ENCODE measurements at regions not wholly inside any gene's neighbourhood (a gene's known extent, or its start where the extent isn't known, plus 50 kb on each side); places are given as distances from the start of the nearest gene placed in this dataset.

DNA sequence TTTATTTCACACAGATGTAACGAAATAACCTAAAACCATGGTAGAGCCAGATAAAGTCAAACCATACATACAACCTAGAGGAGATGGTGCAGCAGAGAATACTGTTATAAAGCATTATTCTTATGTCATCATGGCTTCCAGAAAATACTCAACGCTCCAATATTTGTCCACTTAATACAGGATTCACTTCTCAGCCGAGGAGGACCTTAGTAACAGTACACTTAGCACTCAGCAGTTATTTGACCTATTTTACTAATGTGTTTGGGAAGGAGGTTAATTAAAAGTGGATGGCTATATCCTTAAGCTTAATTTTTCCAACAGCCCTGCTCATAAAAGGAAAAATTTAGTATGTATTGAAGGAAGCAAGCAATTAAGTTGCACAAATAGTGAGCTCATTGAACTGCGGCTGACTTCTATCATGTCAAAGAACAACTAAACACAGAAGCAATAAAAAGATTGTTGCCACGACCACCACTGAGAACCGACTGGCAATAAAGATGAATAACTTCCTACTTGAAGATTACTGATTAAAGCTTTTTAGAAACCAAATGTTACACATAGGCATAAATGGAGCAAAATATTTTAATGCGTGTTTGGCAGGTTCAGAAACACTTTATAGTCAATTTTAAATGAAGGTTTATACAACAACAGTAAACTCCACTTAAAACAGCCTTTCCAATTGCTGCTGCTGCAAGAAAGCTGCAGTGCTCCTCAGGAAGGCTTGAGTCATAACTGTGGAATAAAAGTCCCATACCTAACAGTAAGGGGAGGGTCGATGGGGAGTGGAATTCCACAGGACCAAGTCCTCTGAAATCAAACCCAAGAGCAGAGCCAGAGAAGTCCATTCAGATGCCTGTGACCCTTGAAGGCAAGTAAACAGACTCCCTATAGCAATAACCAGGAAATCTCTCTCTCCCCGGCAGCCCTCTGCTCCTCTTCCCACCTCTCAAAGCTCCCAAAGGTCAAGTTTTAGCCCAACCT lies 218.9 kb upstream of the CDKN3 start:
- H3K4me1 Mint-ChIP-seq: no peaks in the 10 kb centered on the region
- no peak for ATAC-seq
- ChIA-PET POLR2A (no interaction called here), CTCF (interaction anchor here (1.4 to 1.7 kb wide), 3 partner anchors 12 to 247 kb away, joined by 3 to 4 read pairs (median 3); no protein-coding TSS in a partner anchor)
- no peaks in the 10 kb centered on the region for H3K9me3 Mint-ChIP-seq (ENCODE audit: low read depth)
- H3K4me3 Mint-ChIP-seq: no peak overlapping the region
- no peaks in the 10 kb centered on the region for H3K36me3 Mint-ChIP-seq (ENCODE audit: low read depth)
- intact Hi-C loops (cut with DNase I, micrococcal nuclease): loop anchor here (5.0 kb wide), 2 partner anchors 169 to 1356 kb away; no protein-coding TSS in a partner anchor
- DNase-seq: no peak
- H3K27ac Mint-ChIP-seq: no peak overlapping the region
- H3K27me3 Mint-ChIP-seq: peaks cover 24% of the 10 kb centered on the region

DNA sequence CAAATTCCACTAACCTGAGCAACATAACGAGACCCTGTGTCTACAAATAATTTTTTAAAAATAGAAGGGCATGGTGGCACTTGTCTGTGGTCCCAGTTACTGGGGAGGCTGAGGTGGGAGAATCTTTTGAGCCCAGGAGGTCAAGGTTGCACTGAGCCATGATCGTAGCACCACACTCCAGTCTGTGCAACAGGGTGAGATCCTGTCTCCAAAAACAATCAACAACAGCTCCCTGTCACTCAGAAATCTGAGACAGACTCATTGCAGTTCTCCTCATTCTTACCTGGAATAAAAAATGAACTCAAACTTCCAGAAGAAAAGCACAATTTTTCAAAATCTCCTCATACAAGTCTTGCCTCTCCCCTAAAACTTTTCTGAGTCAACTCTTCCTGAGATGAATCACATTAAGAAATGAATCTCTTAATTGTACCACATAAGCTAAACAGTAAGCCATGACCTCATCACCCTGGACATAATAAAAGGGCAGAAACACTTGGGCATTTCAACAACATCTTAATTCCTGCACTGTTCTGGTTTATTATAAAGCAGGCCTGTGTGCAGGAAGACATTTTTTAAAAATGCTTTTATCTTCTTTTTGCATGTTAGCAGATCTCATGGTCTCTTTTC lies 214.3 kb upstream of the CDKN3 start:
- Mint-ChIP-seq H3K27ac (no peak overlapping the region), H3K4me1 (no peaks in the 10 kb centered on the region), H3K36me3 (ENCODE audit: low read depth) (no peaks in the 10 kb centered on the region), H3K9me3 (ENCODE audit: low read depth) (no peaks in the 10 kb centered on the region), H3K4me3 (no peak overlapping the region), H3K27me3 (peaks cover 14% of the 10 kb centered on the region)
- POLR2A ChIA-PET: no interaction called here
- CTCF ChIA-PET: interaction anchor here (1.7 kb wide), 1 partner anchor 166 kb away, joined by 4 read pairs; no protein-coding TSS in a partner anchor
- intact Hi-C loops (cut with DNase I, micrococcal nuclease): no loop called here
- no peak for DNase-seq
- peak; percentile 57 for ATAC-seq

DNA sequence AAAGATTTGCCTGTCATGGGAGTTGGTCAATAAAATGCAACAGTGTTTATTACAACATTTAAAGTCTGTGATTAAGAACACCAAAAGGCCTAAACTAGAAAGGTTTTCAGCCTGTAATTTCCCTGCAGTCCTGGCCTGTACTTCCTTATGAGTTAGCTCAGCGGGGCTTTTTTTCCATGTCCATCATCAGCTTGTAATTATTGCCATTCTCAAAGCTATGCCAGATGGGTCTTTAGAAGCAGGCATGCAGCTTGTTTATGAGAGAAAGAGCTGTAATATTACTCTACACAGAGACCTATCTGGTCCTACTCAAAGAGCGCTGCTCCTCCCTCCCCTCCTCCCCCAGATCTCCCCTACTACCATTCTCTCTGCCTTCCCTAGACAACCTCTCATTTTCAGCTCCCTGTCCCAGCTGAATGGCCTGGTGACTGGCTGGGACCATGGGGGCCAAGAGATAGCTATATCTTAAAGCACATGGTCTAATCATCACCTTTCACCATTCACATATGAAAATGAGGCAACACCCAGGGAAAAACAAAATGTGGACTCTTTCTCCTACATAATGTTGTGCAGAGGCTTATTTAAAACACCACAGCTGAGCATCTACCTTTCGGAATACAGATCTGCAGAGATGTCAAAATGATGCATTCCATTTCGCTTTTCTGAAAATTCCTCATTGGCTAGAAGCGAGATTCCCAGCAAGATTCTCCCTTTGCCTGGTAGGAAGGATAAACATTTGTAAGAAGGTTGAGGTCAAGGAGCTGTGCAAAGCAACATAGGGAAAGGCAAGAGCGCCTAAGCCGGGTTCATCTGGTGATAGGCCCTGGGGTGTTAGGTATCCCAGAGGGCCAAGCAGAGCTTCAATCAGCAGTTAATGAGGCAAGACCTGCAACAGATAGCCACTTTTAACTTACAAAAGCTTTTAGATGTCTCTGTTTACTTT lies 209.7 kb upstream of the CDKN3 start:
- Mint-ChIP-seq H3K9me3 (ENCODE audit: low read depth) (no peaks in the 10 kb centered on the region), H3K27me3 (peaks cover 4% of the 10 kb centered on the region), H3K27ac (no peak overlapping the region), H3K4me1 (peaks cover 3% of the 10 kb centered on the region), H3K36me3 (ENCODE audit: low read depth) (no peaks in the 10 kb centered on the region), H3K4me3 (no peak overlapping the region)
- intact Hi-C loops (cut with DNase I, micrococcal nuclease): no loop called here
- ATAC-seq: no peak
- ChIA-PET CTCF (interaction anchor here (2.1 to 3.2 kb wide), 2 partner anchors 11 to 16 kb away, joined by 7 to 12 read pairs; no protein-coding TSS in a partner anchor), POLR2A (no interaction called here)
- no peak for DNase-seq

DNA sequence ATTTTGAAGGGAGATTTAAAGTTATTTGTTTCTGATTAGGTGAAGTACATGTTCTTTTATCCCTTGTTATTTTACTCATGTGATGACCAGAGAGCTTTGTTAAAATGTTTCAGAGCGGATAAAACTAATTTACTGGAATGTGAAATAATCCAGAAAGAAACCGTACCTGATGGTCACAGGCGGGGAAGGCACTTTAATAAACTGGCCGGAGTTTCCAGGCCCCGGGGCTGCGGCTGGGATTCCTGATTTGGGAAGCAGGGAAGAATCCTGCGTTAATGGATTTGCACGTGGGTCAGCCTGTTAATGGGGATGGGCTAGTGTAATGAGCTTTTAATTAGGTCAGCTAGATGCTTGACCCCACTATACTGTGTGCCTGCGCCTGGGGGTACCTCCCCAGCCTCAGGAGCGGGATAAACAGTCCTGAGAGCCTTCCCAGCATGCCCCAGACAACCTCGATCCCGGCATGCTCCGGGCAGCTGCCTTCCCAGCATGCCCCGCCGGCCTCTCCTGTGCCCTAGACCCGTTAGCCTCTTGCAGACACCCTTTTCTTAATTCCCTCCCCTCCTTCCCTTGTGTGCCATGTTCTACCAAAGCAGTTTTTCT lies 208.6 kb upstream of the CDKN3 start:
- ChIA-PET POLR2A (no interaction called here), CTCF (interaction anchor here (1.6 to 3.2 kb wide), 2 partner anchors 12 to 160 kb away, joined by 4 to 12 read pairs; no protein-coding TSS in a partner anchor)
- no peaks in the 10 kb centered on the region for H3K9me3 Mint-ChIP-seq (ENCODE audit: low read depth)
- no peak overlapping the region for H3K4me3 Mint-ChIP-seq
- H3K27ac Mint-ChIP-seq: no peak overlapping the region
- peaks cover 3% of the 10 kb centered on the region for H3K4me1 Mint-ChIP-seq
- no peaks in the 10 kb centered on the region for H3K36me3 Mint-ChIP-seq (ENCODE audit: low read depth)
- H3K27me3 Mint-ChIP-seq: peaks cover 4% of the 10 kb centered on the region
- no peak for DNase-seq
- no peak for ATAC-seq
- intact Hi-C loops (cut with DNase I, micrococcal nuclease): no loop called here

DNA sequence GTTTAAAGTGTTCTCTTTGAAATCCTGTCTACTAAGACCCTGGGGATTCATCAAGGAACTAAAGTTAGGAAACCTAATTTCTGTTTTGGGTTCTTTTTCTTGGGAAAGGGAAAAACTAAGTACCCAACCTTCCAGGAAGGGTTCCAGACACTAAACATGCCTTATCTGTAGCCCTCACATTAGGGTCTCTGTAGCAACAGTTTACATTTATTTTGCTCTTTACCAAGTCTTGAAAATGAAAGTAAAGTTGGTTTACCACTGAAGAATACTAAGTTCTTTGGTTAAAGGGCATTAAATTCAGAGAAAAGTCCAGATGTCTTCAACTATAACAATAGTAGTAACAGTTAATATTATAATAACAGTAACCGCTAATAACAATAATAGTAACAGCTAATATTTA lies 207.5 kb upstream of the CDKN3 start:
- no peak overlapping the region for H3K27ac Mint-ChIP-seq
- peaks cover 3% of the 10 kb centered on the region for H3K4me1 Mint-ChIP-seq
- no peak overlapping the region for H3K4me3 Mint-ChIP-seq
- DNase-seq (no peak), ATAC-seq (no peak)
- no peaks in the 10 kb centered on the region for H3K36me3 Mint-ChIP-seq (ENCODE audit: low read depth)
- ChIA-PET POLR2A (no interaction called here), CTCF (interaction anchor here (0.6 to 1.6 kb wide), 3 partner anchors 15 to 958 kb away, joined by 3 to 4 read pairs (median 3); no protein-coding TSS in a partner anchor)
- peaks cover 2% of the 10 kb centered on the region for H3K27me3 Mint-ChIP-seq
- intact Hi-C loops (cut with DNase I, micrococcal nuclease): no loop called here
- H3K9me3 Mint-ChIP-seq (ENCODE audit: low read depth): no peaks in the 10 kb centered on the region

DNA sequence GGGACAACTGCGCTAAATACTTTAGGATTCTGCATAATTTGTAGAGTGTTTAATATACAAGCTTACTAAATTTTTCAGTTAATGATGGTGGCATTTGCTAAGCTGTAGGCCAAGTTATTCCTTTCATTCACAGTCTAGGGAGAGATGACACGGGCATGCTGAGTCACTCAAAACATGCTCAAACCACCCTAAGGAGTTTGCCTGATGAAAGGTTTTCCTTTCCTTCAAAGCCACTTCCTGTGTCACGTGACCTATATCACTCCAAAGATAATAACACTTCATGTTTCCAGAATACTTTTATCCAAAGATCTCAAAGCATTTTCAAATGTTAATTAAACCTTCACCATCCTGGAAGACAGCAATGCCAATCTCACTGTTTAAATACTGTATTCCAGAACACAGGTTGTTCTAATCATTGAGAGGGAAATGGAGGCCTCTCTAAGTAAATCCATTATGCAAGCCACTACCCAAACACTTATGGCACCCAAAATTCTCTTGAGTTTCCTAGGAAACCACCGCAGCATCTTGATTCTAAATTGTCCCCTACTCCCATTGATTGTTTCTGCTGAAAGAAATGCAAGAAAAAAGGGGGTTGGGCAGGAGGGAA lies 207.0 kb upstream of the CDKN3 start:
- Mint-ChIP-seq H3K9me3 (ENCODE audit: low read depth) (no peaks in the 10 kb centered on the region), H3K36me3 (ENCODE audit: low read depth) (no peaks in the 10 kb centered on the region), H3K27ac (no peak overlapping the region), H3K27me3 (peaks cover 2% of the 10 kb centered on the region), H3K4me1 (peaks cover 3% of the 10 kb centered on the region), H3K4me3 (no peak overlapping the region)
- ATAC-seq: no peak
- DNase-seq: no peak
- POLR2A ChIA-PET: no interaction called here
- intact Hi-C loops (cut with DNase I, micrococcal nuclease): no loop called here
- CTCF ChIA-PET: interaction anchor here (0.7 to 1.6 kb wide), 2 partner anchors 16 to 158 kb away, joined by 3 to 4 read pairs; no protein-coding TSS in a partner anchor

DNA sequence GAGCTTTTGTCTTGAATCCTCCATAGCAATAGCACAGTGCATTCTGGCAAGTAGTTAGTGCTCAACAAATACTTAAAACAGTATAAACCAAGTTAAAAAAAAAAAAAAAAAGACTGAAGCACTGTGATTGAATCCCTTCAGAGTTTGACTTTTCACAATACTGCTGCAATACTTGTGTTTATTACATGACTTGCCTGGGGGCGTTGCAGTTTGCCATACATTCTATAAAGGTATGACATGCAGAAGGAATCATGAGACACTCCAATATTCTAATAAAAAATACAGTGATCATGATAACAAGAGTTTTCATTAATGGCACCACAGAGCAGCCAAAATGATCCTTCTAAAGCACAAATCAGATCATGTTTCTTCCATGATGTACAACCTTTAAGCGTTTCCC lies 205.0 kb upstream of the CDKN3 start:
- ChIA-PET CTCF (no interaction called here), POLR2A (no interaction called here)
- ATAC-seq (no peak), DNase-seq (no peak)
- H3K27ac Mint-ChIP-seq: no peak overlapping the region
- no peaks in the 10 kb centered on the region for H3K9me3 Mint-ChIP-seq (ENCODE audit: low read depth)
- peaks cover 3% of the 10 kb centered on the region for H3K4me1 Mint-ChIP-seq
- no peak overlapping the region for H3K4me3 Mint-ChIP-seq
- intact Hi-C loops (cut with DNase I, micrococcal nuclease): no loop called here
- no peaks in the 10 kb centered on the region for H3K36me3 Mint-ChIP-seq (ENCODE audit: low read depth)
- peaks cover 2% of the 10 kb centered on the region for H3K27me3 Mint-ChIP-seq

DNA sequence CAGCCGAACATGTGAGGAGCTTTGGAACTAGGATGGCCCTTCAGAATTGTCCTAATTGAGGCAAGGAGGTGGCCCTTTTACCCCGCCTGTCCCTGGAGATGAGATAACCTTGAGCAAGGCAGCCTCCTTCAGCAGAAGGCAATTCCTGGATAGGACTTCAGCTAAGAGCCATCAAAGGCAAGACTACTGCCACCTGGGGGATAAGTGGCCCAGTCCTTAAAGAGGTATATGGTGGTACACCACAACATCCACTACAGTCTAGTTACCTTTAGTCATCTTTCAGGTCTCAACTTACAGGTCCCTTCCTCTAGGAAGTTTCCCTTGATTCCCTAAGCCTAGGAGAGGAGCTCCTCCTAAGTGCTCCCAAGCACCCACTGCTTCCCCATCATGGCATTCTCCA lies 204.2 kb upstream of the CDKN3 start:
- Mint-ChIP-seq H3K27me3 (peaks cover 2% of the 10 kb centered on the region), H3K4me1 (peaks cover 3% of the 10 kb centered on the region), H3K27ac (no peak overlapping the region), H3K9me3 (ENCODE audit: low read depth) (no peaks in the 10 kb centered on the region), H3K36me3 (ENCODE audit: low read depth) (no peaks in the 10 kb centered on the region), H3K4me3 (no peak overlapping the region)
- ATAC-seq: no peak
- intact Hi-C loops (cut with DNase I, micrococcal nuclease): no loop called here
- POLR2A ChIA-PET: no interaction called here
- CTCF ChIA-PET: no interaction called here
- DNase-seq: no peak

DNA sequence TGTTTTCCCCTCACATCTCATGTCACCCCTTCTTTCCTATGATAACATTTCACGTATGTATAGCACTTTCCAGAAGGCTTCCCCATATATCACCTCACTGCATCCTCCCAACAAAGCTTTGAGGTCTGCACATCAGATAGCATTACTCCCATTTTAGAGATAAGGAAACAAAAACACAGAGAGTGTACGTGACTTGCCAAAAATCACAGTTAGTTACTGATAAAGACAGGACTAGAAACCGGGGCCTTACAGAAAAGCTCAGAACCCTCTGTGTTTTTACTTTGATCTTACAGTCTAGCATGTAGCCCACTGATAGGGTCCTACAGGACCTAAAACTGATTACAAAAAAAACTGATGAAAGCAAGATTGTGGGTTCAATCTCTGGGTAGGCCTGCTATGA lies 202.9 kb upstream of the CDKN3 start:
- Mint-ChIP-seq H3K4me1 (peaks cover 3% of the 10 kb centered on the region), H3K36me3 (ENCODE audit: low read depth) (no peaks in the 10 kb centered on the region), H3K27me3 (no peaks in the 10 kb centered on the region), H3K27ac (no peak overlapping the region), H3K4me3 (no peak overlapping the region), H3K9me3 (ENCODE audit: low read depth) (no peaks in the 10 kb centered on the region)
- ChIA-PET CTCF (no interaction called here), POLR2A (no interaction called here)
- intact Hi-C loops (cut with DNase I, micrococcal nuclease): no loop called here
- no peak for DNase-seq
- no peak for ATAC-seq

DNA sequence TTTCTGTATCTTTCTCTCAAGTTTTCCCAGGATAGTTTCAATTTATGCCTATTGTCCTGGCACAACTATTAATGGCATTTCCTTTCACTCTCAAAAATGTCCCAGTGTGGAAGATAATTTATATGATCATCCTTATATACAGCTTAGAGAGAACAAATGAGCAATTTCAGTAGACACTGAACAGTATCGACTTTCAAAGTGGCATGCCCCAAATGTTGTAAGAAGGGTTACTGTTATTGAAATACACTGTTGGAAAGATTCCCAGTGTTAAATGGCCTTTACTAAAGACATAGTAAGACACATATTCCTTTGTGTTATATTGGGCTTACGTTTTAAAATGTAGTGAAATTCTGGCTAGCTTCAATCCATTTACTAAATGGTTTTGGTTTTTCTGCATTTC lies 202.3 kb upstream of the CDKN3 start:
- intact Hi-C loops (cut with DNase I, micrococcal nuclease): no loop called here
- ChIA-PET CTCF (interaction anchor here (0.7 kb wide), 1 partner anchor 260 kb away, joined by 5 read pairs; no protein-coding TSS in a partner anchor), POLR2A (no interaction called here)
- H3K27ac Mint-ChIP-seq: no peak overlapping the region
- peaks cover 3% of the 10 kb centered on the region for H3K4me1 Mint-ChIP-seq
- ATAC-seq (no peak), DNase-seq (no peak)
- no peak overlapping the region for H3K4me3 Mint-ChIP-seq
- H3K36me3 Mint-ChIP-seq (ENCODE audit: low read depth): no peaks in the 10 kb centered on the region
- no peaks in the 10 kb centered on the region for H3K27me3 Mint-ChIP-seq
- no peaks in the 10 kb centered on the region for H3K9me3 Mint-ChIP-seq (ENCODE audit: low read depth)
